ENCODE measurements at regions not wholly inside any gene's neighbourhood (a gene's known extent, or its start where the extent isn't known, plus 50 kb on each side); places are given as distances from the start of the nearest gene placed in this dataset.
"Not testable (repeated sequence)": the region's sequence is repeated elsewhere in the genome, so short reads cannot be mapped to it uniquely, and the experiment has no call there.

GRCh38 chr3:81375921-81376320 is 385.5 kb downstream of the GBE1 start:
- no peak for DNase-seq (ENCODE audit: low read depth in 2 of 3, low spot score in 2 of 3)

DNA sequence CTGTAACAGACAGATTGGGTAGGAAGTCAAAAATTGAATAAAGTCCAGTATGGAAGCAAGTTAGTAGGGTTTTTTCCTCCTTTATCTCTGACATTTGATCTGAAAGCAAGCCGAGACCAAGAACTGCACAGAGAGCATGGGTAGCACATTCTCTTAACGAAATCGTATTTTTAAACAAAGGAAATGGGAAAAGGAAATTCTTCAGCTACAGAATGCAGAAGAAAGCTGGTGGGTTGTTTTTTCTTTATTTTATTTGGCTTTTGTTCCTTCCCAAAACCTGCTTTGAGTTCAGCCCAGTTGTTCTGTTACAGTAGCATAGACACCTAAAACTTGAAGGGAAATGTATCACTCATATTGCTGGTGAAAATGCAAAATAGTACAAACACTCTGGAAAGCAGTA is 397.0 kb downstream of the GBE1 start:
- no peak for DNase-seq (ENCODE audit: low read depth in 2 of 3, low spot score in 2 of 3)

GRCh38 chr3:81363816-81364215 is 397.6 kb downstream of the GBE1 start:
- DNase-seq (ENCODE audit: low read depth in 2 of 3, low spot score in 2 of 3), result no peak

GRCh38 chr3:81354119-81354518 is 407.3 kb downstream of the GBE1 start:
- no peak for DNase-seq (ENCODE audit: low read depth in 2 of 3, low spot score in 2 of 3)

DNA sequence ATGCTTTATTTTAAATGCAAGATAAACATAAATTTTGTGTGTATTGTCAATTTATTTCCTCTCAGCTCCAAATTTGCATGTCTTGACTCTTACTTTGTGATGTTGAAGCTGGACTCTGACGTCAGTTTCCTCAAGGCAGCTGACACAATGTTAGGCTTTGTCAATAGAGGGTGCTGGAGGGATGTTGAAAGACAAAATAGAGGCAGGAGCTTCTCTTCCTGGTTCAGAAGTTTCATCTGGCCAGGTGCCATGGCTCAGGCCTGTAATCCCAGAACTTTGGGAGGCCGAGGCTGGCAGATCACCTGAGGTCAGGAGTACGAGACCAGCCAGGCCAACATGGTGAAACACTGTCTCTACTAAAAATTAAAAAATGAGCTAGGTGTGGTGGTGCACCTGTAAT is 408.6 kb downstream of the GBE1 start:
- peak in 2 of 3 donors; percentile 44 to 68 for DNase-seq (ENCODE audit: low read depth in 2 of 3, low spot score in 2 of 3)

- no peak for DNase-seq (ENCODE audit: low read depth in 2 of 3, low spot score in 2 of 3)
These were observed 411.6 kb downstream of the GBE1 start for GRCh38 chr3:81349816-81350340.

DNA sequence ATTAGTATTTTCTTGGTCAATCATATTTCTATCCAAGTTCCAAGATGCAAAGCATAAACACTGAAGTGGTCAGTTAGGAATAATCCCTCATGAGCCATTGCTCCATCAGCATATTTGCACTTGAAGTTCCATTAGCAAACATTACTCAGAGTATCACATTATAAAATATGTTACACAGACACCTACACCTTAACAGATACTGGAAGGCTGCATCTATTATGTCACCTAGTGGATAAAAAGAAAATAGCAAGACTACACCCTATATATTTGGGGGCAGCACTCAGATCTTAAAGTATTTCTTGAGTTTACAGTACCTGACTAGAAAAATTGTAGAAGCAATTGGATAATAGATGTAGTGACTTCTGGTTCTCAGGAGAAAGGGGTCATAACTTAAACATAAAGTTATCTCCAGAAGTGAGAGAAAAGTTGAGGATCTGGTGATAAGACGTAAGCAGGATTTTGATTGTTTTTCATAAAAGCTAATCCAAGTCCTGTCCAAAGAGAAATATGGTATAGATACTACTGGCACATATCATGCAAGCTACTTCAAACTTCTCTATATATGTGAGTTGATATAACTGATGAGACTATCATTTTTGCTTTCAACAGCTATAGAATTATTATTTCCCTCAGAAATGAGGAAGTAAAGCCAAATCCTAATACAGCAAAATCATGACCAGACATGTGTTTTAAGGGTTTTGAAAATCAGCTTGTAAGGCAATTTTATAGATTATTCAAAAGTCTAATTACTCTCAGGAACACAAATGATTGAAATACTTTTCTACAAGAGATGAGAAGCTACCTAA is 422.2 kb downstream of the GBE1 start:
- peak in 2 of 3 donors; percentile 2 to 14 for DNase-seq (ENCODE audit: low read depth in 2 of 3, low spot score in 2 of 3)

- no peak for DNase-seq (ENCODE audit: low read depth in 2 of 3, low spot score in 2 of 3)
These were observed 425.0 kb downstream of the GBE1 start for GRCh38 chr3:81336470-81336869.

DNA sequence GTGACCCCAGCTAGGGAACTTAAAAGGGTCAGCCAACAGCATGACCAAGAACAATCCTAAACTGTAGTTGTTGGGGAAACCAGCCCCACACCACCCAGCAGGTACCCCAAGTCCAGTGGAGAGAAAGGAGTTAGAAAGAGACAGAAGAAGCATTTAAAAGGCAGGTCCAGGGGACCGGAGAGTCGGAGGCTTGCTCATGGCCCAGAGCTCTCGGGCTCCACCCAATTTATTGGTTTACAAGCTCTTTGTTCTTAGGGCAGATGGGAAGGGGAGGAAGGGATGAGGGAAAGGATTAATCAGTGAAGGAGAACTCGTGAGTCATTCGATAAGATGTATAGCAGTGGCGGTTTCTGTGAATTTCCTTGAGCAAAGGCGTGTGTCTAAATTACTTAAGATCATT is 431.6 kb downstream of the GBE1 start:
- DNase-seq (ENCODE audit: low read depth in 2 of 3, low spot score in 2 of 3), result not testable (repeated sequence)

DNA sequence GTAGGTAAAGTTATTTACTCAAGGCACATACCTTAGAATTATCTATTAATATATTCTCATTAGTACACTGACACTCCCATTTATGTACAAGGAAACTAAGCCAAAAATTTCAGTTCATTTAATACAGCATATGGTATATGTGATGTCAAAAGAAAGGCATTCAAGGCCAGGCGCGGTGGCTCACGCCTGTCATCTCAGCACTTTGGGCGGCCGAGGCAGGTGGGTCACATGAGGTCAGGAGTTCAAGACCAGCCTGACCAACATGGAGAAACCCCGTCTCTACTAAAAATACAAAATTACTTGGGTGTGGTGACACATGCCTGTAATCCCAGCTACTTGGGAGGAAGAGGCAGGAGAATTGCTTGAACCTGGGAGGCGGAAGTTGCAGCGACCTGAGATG is 435.2 kb downstream of the GBE1 start:
- DNase-seq (ENCODE audit: low read depth in 2 of 3, low spot score in 2 of 3), result no peak

DNA sequence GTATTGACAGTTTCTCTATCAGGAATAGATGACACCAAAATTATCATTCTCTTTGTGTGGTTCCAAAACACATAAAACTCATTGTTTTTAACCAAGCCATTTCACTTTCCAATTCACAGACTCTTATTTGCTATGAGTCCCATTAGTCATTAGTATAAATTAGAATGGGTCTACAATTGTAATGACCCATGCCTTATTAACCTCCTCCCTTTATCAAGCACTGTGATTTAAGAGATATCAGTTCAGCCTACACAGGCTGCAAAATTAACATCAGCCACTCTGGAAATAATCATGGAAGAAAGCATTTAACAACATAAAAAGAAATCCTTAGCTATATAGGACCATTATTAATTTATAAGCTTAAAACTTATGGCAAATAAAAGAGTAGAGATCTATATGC is 440.6 kb downstream of the GBE1 start:
- DNase-seq (ENCODE audit: low read depth in 2 of 3, low spot score in 2 of 3), result no peak

GRCh38 chr3:81315030-81315429 is 446.4 kb downstream of the GBE1 start:
- no peak for DNase-seq (ENCODE audit: low read depth in 2 of 3, low spot score in 2 of 3)

- no peak for DNase-seq (ENCODE audit: low read depth in 2 of 3, low spot score in 2 of 3)
These were observed 450.1 kb downstream of the GBE1 start for GRCh38 chr3:81311321-81311720.

DNA sequence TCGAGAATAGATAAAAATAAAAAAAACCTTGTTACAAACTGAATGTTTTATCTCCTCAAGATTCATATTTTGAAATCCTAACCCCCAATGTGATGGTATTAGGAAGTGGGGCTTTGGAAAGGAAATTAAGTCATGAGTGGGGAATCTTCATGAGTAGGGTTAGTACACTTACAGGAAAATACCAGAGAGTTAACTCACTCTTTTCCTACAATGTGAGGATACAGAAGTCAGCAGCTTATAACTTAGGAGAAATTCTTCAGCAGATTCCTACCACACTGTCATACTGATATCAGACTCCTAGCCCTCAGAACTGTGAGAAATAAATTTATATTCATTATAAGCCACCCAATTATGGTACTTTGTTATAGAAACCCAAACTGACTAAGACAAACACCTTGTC is 453.1 kb downstream of the GBE1 start:
- DNase-seq (ENCODE audit: low read depth in 2 of 3, low spot score in 2 of 3), result no peak

GRCh38 chr3:81307221-81307620 is 454.2 kb downstream of the GBE1 start:
- DNase-seq (ENCODE audit: low read depth in 2 of 3, low spot score in 2 of 3), result no peak

DNA sequence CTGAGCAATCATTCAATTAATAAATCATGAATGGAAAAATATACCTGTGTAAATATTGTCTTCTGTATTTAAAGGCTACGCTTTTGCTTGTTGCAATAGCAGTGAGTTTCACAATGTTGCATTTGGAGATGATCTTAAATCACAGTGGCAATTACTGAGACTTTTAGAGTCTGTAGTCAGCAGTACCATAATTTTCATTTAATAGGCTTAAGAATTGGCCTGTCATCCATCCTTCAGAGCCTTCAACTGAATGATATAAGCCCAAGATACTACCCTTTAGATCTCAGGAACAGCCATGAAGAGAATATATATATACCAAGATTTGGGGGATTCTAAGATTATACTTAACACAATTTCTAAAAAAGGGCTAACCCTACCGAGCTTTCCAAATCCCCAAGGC is 458.1 kb downstream of the GBE1 start:
- no peak for DNase-seq (ENCODE audit: low read depth in 2 of 3, low spot score in 2 of 3)

GRCh38 chr3:81302045-81302444 is 459.4 kb downstream of the GBE1 start:
- peak in 2 of 3 donors; percentile 33 to 69 for DNase-seq (ENCODE audit: low read depth in 2 of 3, low spot score in 2 of 3)

DNA sequence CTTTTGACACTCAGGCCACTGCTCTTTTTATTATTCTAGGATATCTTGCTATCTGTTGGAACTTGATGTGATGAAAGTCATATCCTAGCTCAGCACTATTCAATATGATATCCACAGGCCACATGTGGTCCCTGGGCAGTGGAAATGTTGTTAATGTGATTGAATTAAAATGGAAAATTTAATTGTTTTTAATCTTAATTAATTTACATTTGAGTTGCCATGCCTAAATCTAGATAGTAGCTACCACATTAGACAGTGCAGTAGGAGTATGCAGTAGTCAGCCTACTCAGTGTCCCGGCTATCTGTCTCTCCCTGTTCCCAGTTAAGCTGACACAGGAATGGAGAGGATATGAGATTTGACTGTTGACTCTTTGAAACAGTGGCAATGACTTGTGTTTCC is 460.2 kb downstream of the GBE1 start:
- no peak for DNase-seq (ENCODE audit: low read depth in 2 of 3, low spot score in 2 of 3)

GRCh38 chr3:81300324-81300927 is 461.0 kb downstream of the GBE1 start:
- no peak for DNase-seq (ENCODE audit: low read depth in 2 of 3, low spot score in 2 of 3)

DNA sequence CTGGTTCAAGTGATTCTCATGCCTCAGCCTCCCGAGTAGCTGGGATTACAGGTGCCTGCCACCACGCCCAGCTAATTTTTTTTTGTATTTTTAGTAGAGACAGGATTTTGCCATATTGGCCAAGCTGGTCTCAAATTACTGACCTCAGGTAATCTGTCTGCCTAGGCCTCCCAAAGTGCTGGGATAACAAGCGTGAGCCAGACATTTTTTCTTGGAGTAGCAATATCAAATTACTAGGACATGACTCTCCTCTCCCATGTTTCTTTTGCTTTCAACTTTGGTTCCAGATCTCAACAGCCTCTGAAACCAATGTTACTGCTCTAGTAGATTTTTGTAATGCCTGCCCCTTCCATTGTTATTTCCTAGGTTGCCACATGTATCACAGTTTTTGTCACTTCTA is 462.0 kb downstream of the GBE1 start:
- no peak for DNase-seq (ENCODE audit: low read depth in 2 of 3, low spot score in 2 of 3)

DNA sequence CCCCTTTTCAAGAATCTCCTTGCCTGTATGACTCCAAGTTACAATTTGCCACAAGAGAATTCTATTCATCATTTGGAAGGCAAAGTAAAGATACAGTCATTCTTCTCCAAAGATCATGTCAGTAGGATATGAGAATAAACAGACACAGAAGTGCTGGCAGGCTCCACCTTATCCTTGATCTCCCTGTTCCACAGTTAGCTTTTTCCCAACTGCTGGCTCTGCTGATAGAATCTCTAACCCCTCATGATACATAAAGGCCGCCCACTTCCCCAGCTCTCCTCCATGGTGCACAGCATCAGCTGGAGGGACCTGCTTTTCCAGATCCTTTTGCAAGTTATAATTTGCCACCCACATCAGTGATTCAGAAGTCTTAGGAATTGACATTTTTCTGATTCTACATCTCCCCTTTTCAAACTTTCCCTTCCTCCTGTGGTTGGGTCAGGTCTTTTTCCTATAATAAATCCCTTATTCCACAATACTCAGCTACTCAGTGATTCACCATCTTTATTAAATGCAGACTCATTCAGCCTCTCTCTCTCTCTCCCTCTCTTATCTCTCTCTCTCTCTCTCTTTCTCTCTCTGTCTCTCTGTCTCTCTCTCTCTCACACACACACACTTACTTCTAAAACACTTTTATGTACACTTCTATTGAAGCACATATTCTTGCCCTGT is 465.4 kb downstream of the GBE1 start:
- no peak for DNase-seq (ENCODE audit: low read depth in 2 of 3, low spot score in 2 of 3)

GRCh38 chr3:81293156-81293555 is 468.3 kb downstream of the GBE1 start:
- DNase-seq (ENCODE audit: low read depth in 2 of 3, low spot score in 2 of 3), result no peak

Data from hematopoietic multipotent progenitor cell (in vitro differentiated cells).